GM19043 (cell line): ENCODE measurements at regions not wholly inside any gene's neighbourhood (a gene's known extent, or its start where the extent isn't known, plus 50 kb on each side); places are given as distances from the start of the nearest gene placed in this dataset.
"Not testable (repeated sequence)": the region's sequence is repeated elsewhere in the genome, so short reads cannot be mapped to it uniquely, and the experiment has no call there.

Experiments
- ATAC-seq: cut with Tn5 transposase; IDR thresholded peaks from one replicate; pipeline ENCODE4 v1.9.1; 2021; ENCODE audit warnings: low read depth; ENCODE audit not compliant: unreplicated experiment

DNA sequence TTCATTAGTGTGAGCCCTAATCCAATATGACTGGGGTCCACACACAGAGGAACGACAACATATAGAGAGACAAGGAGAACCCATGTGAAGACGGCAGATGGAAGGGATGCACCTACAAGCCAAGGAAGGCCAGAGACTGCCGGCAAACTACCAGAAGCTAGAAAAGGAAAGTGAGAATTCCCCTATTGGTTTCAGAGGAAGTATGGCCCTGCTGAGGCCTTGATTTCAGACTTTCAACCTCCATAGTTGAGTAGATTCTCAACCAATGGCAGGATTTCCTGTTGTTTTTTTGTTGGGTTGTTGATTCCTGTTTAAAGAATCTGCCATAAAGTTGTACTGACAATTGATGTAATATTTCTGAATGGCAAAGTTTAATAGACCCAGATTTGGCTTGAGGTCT is 241.5 kb downstream of the SATB2 start:
- ATAC-seq = no peak

DNA sequence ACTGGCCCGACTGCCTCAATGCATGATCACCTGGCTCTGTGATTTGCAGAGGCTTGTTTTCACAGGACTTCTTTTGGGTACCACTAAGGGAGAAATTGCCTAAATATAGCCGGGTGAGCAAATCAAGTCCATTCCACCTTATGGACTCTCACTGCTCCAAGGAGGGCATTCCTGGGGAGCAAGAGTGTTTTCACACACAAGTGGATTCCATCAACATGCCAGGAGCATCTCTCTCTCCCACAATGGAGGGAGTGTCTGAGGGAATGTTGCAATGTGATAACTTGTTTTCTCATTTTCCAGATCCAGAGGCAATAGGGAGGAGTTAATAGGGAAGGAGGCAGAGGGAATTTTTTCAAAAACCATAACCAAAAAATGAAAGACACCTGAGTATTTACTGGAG is 250.7 kb downstream of the SATB2 start:
- no peak for ATAC-seq

DNA sequence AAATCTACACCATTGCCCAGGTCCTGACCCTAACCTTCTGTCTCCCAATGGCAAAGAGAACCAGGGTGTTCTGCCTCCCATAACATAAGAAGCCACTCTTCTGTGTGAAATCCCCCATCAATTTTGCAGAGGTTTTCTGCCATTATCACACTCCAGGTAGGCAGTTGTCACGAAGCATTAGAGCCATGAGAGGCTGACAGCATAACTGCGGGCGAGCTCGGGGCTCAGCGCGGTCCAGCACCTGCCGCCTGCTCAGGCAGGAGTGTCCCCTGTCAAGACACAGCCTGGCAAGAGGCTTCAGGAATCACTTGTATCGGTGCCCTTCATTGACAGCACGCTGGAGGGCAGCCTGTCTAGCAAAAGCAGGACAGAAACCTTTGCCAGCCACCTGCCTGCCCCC is 251.2 kb downstream of the SATB2 start:
- ATAC-seq = no peak

DNA sequence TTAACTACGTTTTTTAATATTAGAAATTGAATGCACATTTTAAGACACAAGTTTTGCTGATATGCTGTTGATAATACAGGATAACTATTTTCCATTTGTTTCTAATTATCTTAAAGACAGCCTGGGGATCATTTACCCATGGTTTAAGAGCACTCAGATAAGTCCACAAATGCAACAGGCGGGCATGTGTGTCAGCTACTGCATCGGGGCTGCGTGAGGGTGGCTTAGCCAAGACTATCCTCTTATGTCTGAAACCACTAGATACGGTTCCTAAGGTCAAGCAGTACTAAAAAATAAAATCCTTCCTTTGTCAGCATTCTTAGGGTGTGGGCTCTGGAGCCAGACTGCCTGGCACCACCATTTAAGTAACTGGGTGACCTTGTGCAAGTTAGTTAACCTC is 254.8 kb downstream of the SATB2 start:
- ATAC-seq = no peak

DNA sequence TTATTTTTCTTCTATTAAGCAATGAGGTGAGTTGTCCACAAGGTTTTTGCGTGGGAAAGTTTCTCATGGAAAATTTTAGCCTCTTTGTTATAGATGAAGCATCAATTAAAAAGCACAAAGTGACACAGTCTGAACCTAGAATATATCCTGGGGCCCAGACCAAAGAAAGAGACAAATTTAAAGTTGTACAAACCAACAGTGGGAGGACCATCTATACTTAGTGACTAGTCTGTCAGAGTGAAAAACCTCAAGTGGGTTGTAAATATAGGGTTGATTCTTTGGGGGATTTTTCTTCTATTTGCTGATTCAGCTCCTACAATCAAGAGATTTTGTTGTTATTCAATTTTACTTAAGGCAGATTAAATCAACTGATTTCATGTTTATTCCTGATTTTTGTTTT is 256.2 kb downstream of the SATB2 start:
- ATAC-seq = no peak

DNA sequence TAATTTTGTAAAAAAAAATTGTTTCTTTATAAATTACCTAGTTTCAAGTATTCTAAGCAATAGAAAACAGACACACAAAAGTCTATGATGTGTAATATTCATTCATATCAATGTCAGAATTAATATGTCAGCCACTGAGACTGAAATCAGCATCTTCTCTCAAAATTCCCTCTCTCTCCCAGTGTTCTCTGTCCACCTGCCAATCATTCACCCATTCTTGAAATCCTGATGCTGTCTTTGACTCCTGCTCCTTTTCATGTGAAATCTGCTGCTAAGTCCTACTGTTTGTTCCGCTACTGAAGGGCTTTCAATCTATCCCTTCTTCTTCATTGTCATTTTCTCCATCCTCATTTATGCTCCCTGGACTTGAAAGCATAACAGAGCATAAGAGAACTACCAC is 257.9 kb downstream of the SATB2 start:
- ATAC-seq = no peak

DNA sequence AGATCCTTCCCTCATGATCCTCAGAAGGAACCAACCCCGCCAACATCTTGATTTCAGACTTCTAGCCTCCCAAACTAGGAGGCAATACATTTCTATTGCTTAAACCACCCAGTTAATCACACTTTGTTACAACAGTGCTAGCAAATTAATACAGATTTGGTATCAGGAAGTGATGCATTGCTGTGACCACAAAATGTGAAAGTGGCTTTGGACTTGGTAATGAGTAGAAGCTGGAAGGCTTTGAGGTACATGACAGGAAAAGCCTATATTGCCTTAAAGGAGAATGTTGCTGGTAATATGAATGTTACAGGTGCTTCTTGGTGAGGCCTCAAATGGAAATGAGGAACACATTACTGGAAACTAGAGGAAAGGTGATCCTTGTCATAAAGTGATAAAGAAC is 260.3 kb downstream of the SATB2 start:
- no peak for ATAC-seq

- no peak for ATAC-seq
Measured at GRCh38 chr2:199196686-199197085, 261.1 kb downstream of the SATB2 start.

DNA sequence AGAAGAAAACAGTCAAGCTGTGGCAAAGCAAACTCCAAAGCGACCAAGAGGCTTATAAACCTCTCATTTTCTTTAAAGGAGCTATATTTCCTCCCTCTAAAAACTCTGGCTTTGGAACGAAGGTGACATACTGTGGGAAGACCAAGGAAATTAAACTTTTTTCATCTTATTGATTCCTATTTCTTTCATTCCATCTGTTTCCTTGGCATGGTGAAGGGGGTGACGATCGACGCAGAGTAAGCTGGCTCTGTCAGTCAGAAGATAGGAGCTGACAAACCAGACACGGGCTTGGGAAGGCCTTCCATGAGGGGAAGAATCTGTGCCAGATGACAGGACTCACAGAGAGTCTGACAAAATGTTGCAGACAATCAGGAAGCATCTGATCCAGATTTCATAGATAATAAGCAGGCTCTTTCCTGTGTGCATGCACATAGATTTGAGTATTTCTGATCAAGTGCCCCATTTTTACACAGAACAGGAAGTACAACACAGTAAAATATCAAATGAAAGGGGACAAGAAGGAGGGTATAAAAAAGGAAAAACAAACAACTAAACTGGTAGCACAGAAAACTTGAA is 261.7 kb downstream of the SATB2 start:
- no peak for ATAC-seq

GRCh38 chr2:199191461-199191860 is 266.3 kb downstream of the SATB2 start:
- no peak for ATAC-seq

GRCh38 chr2:199189229-199189628 is 268.5 kb downstream of the SATB2 start:
- no peak for ATAC-seq

- no peak for ATAC-seq
Measured at GRCh38 chr2:199186301-199186751, 271.4 kb downstream of the SATB2 start.

DNA sequence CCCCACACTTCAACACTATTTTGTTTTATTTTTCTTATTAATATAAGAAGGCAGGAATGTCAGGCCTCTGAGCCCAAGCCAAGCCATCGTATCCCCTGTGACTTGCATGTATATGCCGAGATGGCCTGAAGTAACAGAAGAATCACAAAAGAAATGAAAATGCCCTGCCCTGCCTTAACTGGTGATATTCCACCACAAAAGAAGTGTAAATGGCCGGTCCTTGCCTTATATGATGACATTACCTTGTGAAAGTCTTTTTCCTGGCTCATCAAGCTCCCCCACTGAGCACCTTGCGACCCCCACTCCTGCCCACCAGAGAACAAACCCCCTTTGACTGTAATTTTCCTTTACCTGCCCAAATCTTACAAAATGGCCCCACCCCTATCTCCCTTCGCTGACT is 272.6 kb downstream of the SATB2 start:
- ATAC-seq = not testable (repeated sequence)

DNA sequence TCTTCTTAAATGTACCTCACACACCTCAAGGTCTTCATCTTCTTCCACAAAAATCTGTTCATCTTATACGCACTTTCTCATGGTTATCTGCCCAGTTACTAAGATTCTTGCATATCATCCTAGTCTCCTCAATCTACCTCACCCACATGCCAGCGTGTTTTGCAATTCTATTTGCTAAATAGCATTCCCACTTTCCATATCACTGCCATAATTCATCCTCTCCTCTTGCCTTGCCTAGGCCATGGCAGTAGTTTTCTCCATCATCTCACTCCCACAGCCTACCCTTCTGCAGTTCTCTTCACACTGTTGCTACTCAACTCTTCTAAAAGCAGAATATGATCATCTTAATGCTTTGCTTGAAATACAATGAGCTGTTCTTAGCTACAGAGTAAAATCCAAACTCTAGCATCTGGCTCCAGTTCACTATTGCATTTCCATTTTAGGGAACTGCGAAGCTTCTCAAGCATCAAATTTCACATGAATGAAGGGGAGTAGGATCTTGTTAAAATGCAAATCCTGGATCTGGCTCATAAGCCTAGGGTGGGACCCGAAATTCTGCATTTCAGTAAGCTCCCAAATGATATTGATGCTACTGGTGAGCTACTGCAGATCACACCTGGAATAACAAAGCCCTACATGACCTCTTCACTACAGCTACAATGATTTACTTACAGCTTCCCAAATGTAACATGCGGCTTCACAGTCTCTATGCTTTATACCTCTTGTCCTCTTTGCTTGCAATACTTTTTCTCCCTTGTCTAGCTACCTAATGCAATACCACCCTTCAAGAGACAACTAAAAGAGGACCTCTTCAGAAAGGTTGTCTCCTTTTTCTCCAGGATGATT is 293.9 kb downstream of the SATB2 start:
- ATAC-seq = no peak

DNA sequence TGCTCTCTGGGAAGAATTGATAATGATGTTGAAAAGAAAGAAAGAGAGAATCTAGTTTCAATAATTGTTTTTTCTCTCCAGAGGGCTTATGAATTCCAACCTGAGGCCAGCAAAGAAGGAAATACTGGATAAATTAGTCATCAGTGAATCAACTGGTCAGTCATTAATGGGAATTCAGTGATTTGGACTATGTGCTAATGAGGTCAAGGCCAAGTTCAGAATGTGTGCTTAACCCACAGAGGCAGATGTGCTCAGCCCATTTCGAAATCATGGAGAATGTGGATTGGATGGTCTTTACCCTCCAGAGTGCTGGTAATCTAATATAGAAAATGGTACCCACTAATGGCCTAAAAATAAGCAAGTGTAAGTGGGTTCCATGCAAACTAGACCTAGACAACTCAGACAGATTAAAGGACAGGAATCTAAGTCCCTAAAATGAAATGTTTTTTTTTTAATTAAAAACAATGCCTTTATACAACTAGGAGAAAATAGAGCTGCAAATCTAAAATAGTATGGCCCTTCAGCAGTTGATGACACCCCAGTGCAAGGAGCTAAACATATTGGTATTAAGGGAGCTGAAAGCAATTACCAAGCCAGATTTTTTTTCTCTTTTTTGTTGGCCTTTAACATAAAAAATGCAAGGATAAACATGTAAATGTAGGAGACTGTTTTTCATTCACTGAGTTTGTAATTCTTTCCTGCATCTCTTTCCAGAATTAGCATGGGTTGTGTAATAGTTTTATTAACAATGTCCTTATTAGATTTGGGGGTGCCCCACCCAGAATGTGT is 296.9 kb downstream of the SATB2 start:
- ATAC-seq = no peak

- ATAC-seq = no peak
Measured at GRCh38 chr2:199160081-199160480, 297.7 kb downstream of the SATB2 start.

DNA sequence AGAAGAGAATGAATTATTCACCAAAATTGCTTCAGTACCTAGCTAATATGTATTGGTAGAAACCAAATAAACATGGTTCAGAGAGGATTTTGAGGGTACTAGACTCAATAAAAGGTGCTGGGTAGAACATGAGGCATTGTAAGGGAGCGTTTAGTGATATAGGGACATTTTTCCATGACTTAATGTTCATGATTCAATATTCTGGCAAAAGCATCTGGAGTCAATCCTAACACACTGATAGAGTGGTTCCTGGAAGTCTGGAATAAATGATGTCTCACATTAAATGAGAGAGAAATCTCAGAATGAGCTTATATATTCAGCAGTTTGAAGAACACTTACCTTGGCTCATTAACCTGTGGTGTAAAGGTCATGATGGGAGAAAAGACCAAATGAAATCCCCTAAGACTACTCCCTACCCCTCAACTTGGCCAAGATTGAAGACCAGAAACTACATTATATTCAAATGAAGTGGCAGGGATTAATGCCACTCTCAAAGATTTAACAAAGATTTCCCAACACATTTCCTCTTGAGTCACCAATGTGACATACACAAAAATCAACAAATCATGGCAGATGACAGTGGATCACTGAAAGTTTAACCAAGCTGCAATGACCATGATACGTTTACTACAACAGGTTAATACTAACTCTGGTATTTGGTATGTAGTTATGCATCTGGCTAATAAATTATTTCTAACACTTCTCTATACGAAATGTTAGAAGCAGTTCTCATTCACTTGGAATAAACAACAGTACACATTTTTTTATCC is 309.5 kb downstream of the SATB2 start:
- ATAC-seq = no peak

DNA sequence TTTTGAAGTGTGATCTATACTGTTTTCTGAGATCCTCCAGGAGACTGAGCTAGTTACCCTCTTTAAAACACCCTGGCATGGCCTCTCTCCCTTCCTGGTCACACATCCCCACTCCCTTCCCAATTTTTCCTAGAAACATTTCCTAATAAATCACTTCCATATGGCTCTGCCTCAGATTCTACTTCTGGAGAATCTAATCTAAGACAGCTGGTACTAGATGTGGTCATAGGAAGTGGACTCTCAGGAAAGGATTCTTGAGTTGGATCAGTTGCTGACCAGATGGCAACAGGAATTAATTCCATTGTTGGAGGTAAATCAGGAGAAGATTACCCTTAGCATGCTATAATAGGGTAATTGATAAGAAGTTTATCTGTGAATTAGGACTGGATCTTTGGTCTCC is 310.5 kb downstream of the SATB2 start:
- no peak for ATAC-seq

DNA sequence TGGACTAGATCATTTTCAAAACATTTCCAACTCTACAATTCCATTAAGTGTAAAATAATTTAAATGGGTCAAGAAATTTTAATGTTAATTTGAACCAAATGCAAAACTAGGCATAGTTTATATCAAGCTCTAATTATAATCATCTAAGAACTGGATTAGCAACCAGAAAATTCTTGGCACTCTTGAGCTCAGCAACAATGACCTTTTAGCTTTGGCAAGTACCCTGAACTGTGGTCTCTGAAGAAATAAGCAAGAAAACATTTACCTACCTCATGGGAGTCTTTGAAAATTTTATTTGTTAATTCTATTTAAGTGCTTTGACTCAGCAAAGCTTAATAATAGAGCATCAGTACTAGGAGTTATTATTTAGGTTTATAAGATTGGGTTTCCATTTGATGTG is 313.2 kb downstream of the SATB2 start:
- no peak for ATAC-seq

- ATAC-seq = no peak
Measured at GRCh38 chr2:199144036-199144435, 313.7 kb downstream of the SATB2 start.

GRCh38 chr2:199136681-199137080 is 321.1 kb downstream of the SATB2 start:
- no peak for ATAC-seq
